AG09319 (cell line): ENCODE measurements at regions not wholly inside any gene's neighbourhood (a gene's known extent, or its start where the extent isn't known, plus 50 kb on each side); places are given as distances from the start of the nearest gene placed in this dataset.

Experiments used
- DNase-seq: peaks from one replicate; pipeline ENCODE4 v3.0.0-alpha.2; 2010; ENCODE audit warnings: low read depth; ENCODE audit errors: extremely low read depth
- CTCF ChIP-seq: IDR thresholded peaks from 2 replicates; pipeline ENCODE4 v1.5.1; 2011; ENCODE audit warnings: low read depth, mild to moderate bottlenecking, inconsistent platforms, low read length, moderate library complexity

GRCh38 chr2:216808805-216809425 is 50.9 kb downstream of the TNP1 start:
- TF ChIP-seq CTCF = no peak
- no peak for DNase-seq

GRCh38 chr2:216807857-216808272 is 52.0 kb downstream of the TNP1 start:
- no peak for DNase-seq
- TF ChIP-seq CTCF = no peak

GRCh38 chr2:216804357-216805350 is 55.2 kb downstream of the TNP1 start:
- TF ChIP-seq CTCF = no peak
- no peak for DNase-seq

GRCh38 chr2:216803791-216804190 is 56.1 kb downstream of the TNP1 start:
- no peak for TF ChIP-seq CTCF
- no peak for DNase-seq

GRCh38 chr2:216802516-216803215 is 57.2 kb downstream of the TNP1 start:
- DNase-seq = no peak
- TF ChIP-seq CTCF = no peak

- TF ChIP-seq CTCF = no peak
- no peak for DNase-seq
Measured at GRCh38 chr2:216800836-216801235, 59.0 kb downstream of the TNP1 start.

- DNase-seq = no peak
- no peak for TF ChIP-seq CTCF
Measured at GRCh38 chr2:216799873-216800431, 59.9 kb downstream of the TNP1 start.
